A549 (cell line): ENCODE measurements at regions not wholly inside any gene's neighbourhood (a gene's known extent, or its start where the extent isn't known, plus 50 kb on each side); places are given as distances from the start of the nearest gene placed in this dataset.

ENCODE experiments used
- ATAC-seq, 2 experiments: fragments of 200-7000 bp in 1 of 2; fragments of >200 bp in 1 of 2; cut with Nextera tagmentation in 1 of 2; cut with Tn5 transposase in 1 of 2; 3 replicates each; pipeline versions ENCODE4 v1.8.0 to v1.9.1; 2018 to 2020; ENCODE audit warnings: mild to moderate bottlenecking in 1 of 2, moderate library complexity in 1 of 2
- CTCF ChIA-PET: fragments of 300-600 bp; sonication (Branson Sonifier 250); formaldehyde crosslinking; extraction: SDS; loops from one replicate; lab custom pipeline; 2021; ENCODE audit warnings: antibody characterized with exemption, inconsistent platforms; lab: Yijun Ruan, JAX
- POLR2A ChIA-PET: fragments of 350-600 bp; formaldehyde crosslinking; extraction: SDS; loops from one replicate; lab custom pipeline; 2021; ENCODE audit warnings: antibody characterized with exemption, inconsistent platforms; lab: Yijun Ruan, JAX
- DNase-seq, 2 experiments: peaks; one replicate each; pipeline versions ENCODE4 v3.0.0 to v3.0.0-alpha.2; 2011 to 2016; ENCODE audit warnings: low read depth in 1 of 2, low spot score in 1 of 2
- FAIRE-seq: peaks from 2 replicates; lab custom pipeline; 2011; peaks lifted over from hg19 to GRCh38; lab: Jason Lieb, UNC
- H3K27ac ChIP-seq, 2 experiments: fragments of >200 bp; sonication (Bioruptor Twin); formaldehyde crosslinking; 3 replicates each; pipeline ENCODE4 v1.5.1; 2016 to 2017
- H3K4me1 ChIP-seq: fragments of >200 bp; sonication (Bioruptor Twin); formaldehyde crosslinking; 3 replicates; pipeline ENCODE4 v1.6.1; 2016
- H3K4me2 ChIP-seq: fragments of >200 bp; sonication (Bioruptor Twin); formaldehyde crosslinking; 3 replicates; pipeline ENCODE4 v1.6.1; 2016
- H3K4me3 ChIP-seq: fragments of >200 bp; sonication (Bioruptor Twin); formaldehyde crosslinking; 3 replicates; pipeline ENCODE4 v1.5.1; 2016
- H3K9me3 ChIP-seq: fragments of >200 bp; sonication (Bioruptor Twin); formaldehyde crosslinking; 3 replicates; pipeline ENCODE4 v1.6.1; 2016
- BHLHE40 ChIP-seq: IDR thresholded peaks from 2 replicates; pipeline ENCODE4 v1.6.1; 2012; ENCODE audit warnings: low read depth, low read length, inconsistent platforms
- CBX8 ChIP-seq: fragments of 200-600 bp; sonication (generic); IDR thresholded peaks from 2 replicates; pipeline ENCODE4 v1.6.1; 2016
- CHD2 ChIP-seq: fragments of 150-350 bp; IDR thresholded peaks from 2 replicates; pipeline ENCODE4 v1.6.1; 2014; ENCODE audit warnings: low read length; ENCODE audit not compliant: partially characterized antibody
- EP300 ChIP-seq, 2 experiments: fragments of >200 bp; sonication (Bioruptor Twin); formaldehyde crosslinking; IDR thresholded peaks; 2 replicates in 1 of 2; 3 replicates in 1 of 2; pipeline ENCODE4 v1.6.1; 2016 to 2017
- ESRRA ChIP-seq: fragments of 150-350 bp; IDR thresholded peaks from 2 replicates; pipeline ENCODE4 v1.6.1; 2014; ENCODE audit warnings: mild to moderate bottlenecking, low read length, borderline replicate concordance
- HDAC2 ChIP-seq: fragments of 200-600 bp; sonication (generic); IDR thresholded peaks from 2 replicates; pipeline ENCODE4 v1.6.1; 2016
- HEYL ChIP-seq: fragments of 250-450 bp; sonication (Bioruptor Pico); IDR thresholded peaks from 2 replicates; pipeline ENCODE4 v1.8.0; 2021; ENCODE audit warnings: mild to moderate bottlenecking, moderate library complexity
- JUNB ChIP-seq: fragments of >200 bp; sonication (Bioruptor Twin); formaldehyde crosslinking; IDR thresholded peaks from 2 replicates; pipeline ENCODE4 v1.6.1; 2016
- MAFK ChIP-seq: fragments of 450-650 bp; IDR thresholded peaks from 2 replicates; pipeline ENCODE4 v1.6.1; 2014; ENCODE audit not compliant: partially characterized antibody
- NR3C1 ChIP-seq: fragments of >200 bp; sonication (Bioruptor Twin); formaldehyde crosslinking; IDR thresholded peaks from 3 replicates; pipeline ENCODE4 v1.6.1; 2017
- PHF8 ChIP-seq: fragments of 200-600 bp; sonication (generic); IDR thresholded peaks from 2 replicates; pipeline ENCODE4 v1.6.1; 2016; ENCODE audit warnings: low read depth, mild to moderate bottlenecking, antibody characterized with exemption, moderate library complexity, borderline replicate concordance
- POLR2A ChIP-seq: IDR thresholded peaks from 2 replicates; pipeline ENCODE4 v1.6.1; 2012; ENCODE audit warnings: mild to moderate bottlenecking, low read length
- REST ChIP-seq: fragments of 200-600 bp; sonication (generic); IDR thresholded peaks from 2 replicates; pipeline ENCODE4 v1.6.1; 2016; ENCODE audit warnings: antibody characterized with exemption, mild to moderate bottlenecking, moderate library complexity
- RFX5 ChIP-seq: fragments of 450-650 bp; IDR thresholded peaks from 2 replicates; pipeline ENCODE4 v1.7.1; 2014; ENCODE audit warnings: antibody characterized with exemption, mild to moderate bottlenecking, moderate library complexity
- SMC3 ChIP-seq: fragments of >200 bp; sonication (Bioruptor Twin); formaldehyde crosslinking; IDR thresholded peaks from 3 replicates; pipeline ENCODE4 v1.6.1; 2018; ENCODE audit warnings: inconsistent platforms
- SREBF2 ChIP-seq: fragments of 450-650 bp; IDR thresholded peaks from 2 replicates; pipeline ENCODE4 v1.6.1; 2014; ENCODE audit warnings: mild to moderate bottlenecking, moderate library complexity
- ZFP36 ChIP-seq: fragments of 450-650 bp; IDR thresholded peaks from 2 replicates; pipeline ENCODE4 v1.6.1; 2014; ENCODE audit warnings: borderline replicate concordance; ENCODE audit not compliant: partially characterized antibody
- ZNF302 ChIP-seq: fragments of 250-450 bp; sonication (Bioruptor Pico); IDR thresholded peaks from 2 replicates; pipeline ENCODE4 v1.9.0; 2021; ENCODE audit warnings: inconsistent platforms, mild to moderate bottlenecking, moderate library complexity
- TF ChIP-seq, protein P1 (sequence below): fragments of >200 bp; sonication (Bioruptor Twin); formaldehyde crosslinking; IDR thresholded peaks from 3 replicates; pipeline ENCODE4 v1.5.1; 2016
- TF ChIP-seq, protein P2 (sequence below): fragments of 150-350 bp; IDR thresholded peaks from 2 replicates; pipeline ENCODE4 v1.6.1; 2014; ENCODE audit warnings: low read depth, mild to moderate bottlenecking, low read length
- TF ChIP-seq, protein P3 (sequence below): IDR thresholded peaks from 2 replicates; pipeline ENCODE4 v1.6.1; 2012

- Histone ChIP-seq H3K4me3 (no peak overlapping the region), H3K4me2 (no peak overlapping the region), H3K4me1 (no peaks in the 10 kb centered on the region), H3K27ac (no peak overlapping the region), H3K9me3 (peaks cover 3% of the 10 kb centered on the region; the same call in 1 of the 3 replicates)
- ATAC-seq (no peak), FAIRE-seq (no peak), DNase-seq (no peak)
- TF ChIP-seq NR3C1: no peak
- no peak for TF ChIP-seq CBX8
- no peak for TF ChIP-seq POLR2A
- no peak for TF ChIP-seq MAFK
- TF ChIP-seq EP300 (IDR thresholded peaks at IDR 0.05): no peak
- TF ChIP-seq HEYL (CRISPR knock-in tag): no peak
- TF ChIP-seq CHD2: no peak
- TF ChIP-seq SREBF2: no peak
- no peak for TF ChIP-seq ZNF302
- TF ChIP-seq, protein P1, sequence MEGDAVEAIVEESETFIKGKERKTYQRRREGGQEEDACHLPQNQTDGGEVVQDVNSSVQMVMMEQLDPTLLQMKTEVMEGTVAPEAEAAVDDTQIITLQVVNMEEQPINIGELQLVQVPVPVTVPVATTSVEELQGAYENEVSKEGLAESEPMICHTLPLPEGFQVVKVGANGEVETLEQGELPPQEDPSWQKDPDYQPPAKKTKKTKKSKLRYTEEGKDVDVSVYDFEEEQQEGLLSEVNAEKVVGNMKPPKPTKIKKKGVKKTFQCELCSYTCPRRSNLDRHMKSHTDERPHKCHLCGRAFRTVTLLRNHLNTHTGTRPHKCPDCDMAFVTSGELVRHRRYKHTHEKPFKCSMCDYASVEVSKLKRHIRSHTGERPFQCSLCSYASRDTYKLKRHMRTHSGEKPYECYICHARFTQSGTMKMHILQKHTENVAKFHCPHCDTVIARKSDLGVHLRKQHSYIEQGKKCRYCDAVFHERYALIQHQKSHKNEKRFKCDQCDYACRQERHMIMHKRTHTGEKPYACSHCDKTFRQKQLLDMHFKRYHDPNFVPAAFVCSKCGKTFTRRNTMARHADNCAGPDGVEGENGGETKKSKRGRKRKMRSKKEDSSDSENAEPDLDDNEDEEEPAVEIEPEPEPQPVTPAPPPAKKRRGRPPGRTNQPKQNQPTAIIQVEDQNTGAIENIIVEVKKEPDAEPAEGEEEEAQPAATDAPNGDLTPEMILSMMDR: no peak
- TF ChIP-seq JUNB: no peak
- no peak for TF ChIP-seq REST
- TF ChIP-seq SMC3: no peak
- TF ChIP-seq ZFP36: no peak
- TF ChIP-seq RFX5: no peak
- TF ChIP-seq ESRRA: no peak
- TF ChIP-seq, protein P2, sequence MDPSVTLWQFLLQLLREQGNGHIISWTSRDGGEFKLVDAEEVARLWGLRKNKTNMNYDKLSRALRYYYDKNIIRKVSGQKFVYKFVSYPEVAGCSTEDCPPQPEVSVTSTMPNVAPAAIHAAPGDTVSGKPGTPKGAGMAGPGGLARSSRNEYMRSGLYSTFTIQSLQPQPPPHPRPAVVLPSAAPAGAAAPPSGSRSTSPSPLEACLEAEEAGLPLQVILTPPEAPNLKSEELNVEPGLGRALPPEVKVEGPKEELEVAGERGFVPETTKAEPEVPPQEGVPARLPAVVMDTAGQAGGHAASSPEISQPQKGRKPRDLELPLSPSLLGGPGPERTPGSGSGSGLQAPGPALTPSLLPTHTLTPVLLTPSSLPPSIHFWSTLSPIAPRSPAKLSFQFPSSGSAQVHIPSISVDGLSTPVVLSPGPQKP: no peak
- TF ChIP-seq PHF8: no peak
- TF ChIP-seq HDAC2: no peak
- POLR2A ChIA-PET: no interaction called here
- CTCF ChIA-PET: interaction anchor here (1.4 kb wide), 1 partner anchor 8 kb away, joined by 3 read pairs; no protein-coding TSS in a partner anchor
Observed at GRCh38 chr1:163777205-163777604, 455.5 kb downstream of the NUF2 start.

- no peak for FAIRE-seq
Observed at GRCh38 chr1:163781146-163781545, 459.4 kb downstream of the NUF2 start.

More at GRCh38 chr1:163781146-163781545, 459.4 kb downstream of the NUF2 start:
- no peak overlapping the region for H3K4me3 ChIP-seq
- H3K4me2 ChIP-seq: no peak overlapping the region
- ATAC-seq: no peak
- no peak for DNase-seq
- POLR2A ChIA-PET: no interaction called here
- H3K9me3 ChIP-seq: peaks cover 3% of the 10 kb centered on the region; the same call in 1 of the 3 replicates
- TF ChIP-seq, protein P3, sequence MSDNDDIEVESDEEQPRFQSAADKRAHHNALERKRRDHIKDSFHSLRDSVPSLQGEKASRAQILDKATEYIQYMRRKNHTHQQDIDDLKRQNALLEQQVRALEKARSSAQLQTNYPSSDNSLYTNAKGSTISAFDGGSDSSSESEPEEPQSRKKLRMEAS: no peak
- TF ChIP-seq BHLHE40 (no peak), ESRRA (no peak), SMC3 (no peak)
- TF ChIP-seq, all 56 proteins: peak for 0
- CTCF ChIA-PET: no interaction called here
- H3K27ac ChIP-seq: no peak overlapping the region
- no peaks in the 10 kb centered on the region for H3K4me1 ChIP-seq
